ENCODE measurements at regions not wholly inside any gene's neighbourhood (a gene's known extent, or its start where the extent isn't known, plus 50 kb on each side); places are given as distances from the start of the nearest gene placed in this dataset.
"Not testable (repeated sequence)": the region's sequence is repeated elsewhere in the genome, so short reads cannot be mapped to it uniquely, and the experiment has no call there.

- no peak for DNase-seq (ENCODE audit: low read depth)
Measured at GRCh38 chr7:83306502-83306901, 143.8 kb upstream of the PCLO start.

- DNase-seq (ENCODE audit: low read depth), result no peak
Measured at GRCh38 chr7:83305027-83305426, 142.3 kb upstream of the PCLO start.

GRCh38 chr7:83301416-83301815 lies 138.7 kb upstream of the PCLO start:
- DNase-seq (ENCODE audit: low read depth), result no peak

- DNase-seq (ENCODE audit: low read depth), result no peak
Measured at GRCh38 chr7:83290211-83290610, 127.5 kb upstream of the PCLO start.

- no peak for DNase-seq (ENCODE audit: low read depth)
Measured at GRCh38 chr7:83289419-83289993, 126.8 kb upstream of the PCLO start.

GRCh38 chr7:83280671-83281070 lies 118.0 kb upstream of the PCLO start:
- no peak for DNase-seq (ENCODE audit: low read depth)

GRCh38 chr7:83276250-83276649 lies 113.6 kb upstream of the PCLO start:
- no peak for DNase-seq (ENCODE audit: low read depth)

- no peak for DNase-seq (ENCODE audit: low read depth)
Measured at GRCh38 chr7:83273699-83274098, 111.0 kb upstream of the PCLO start.

GRCh38 chr7:83271212-83272099 lies 108.8 kb upstream of the PCLO start:
- DNase-seq (ENCODE audit: low read depth), result peak; percentile 15

GRCh38 chr7:83270407-83270806 lies 107.7 kb upstream of the PCLO start:
- no peak for DNase-seq (ENCODE audit: low read depth)

GRCh38 chr7:83267141-83267631 lies 104.5 kb upstream of the PCLO start:
- DNase-seq (ENCODE audit: low read depth), result peak; percentile 12

GRCh38 chr7:83263442-83264034 lies 100.9 kb upstream of the PCLO start:
- peak; percentile 24 for DNase-seq (ENCODE audit: low read depth)

GRCh38 chr7:83259064-83259463 lies 96.4 kb upstream of the PCLO start:
- no peak for DNase-seq (ENCODE audit: low read depth)

- DNase-seq (ENCODE audit: low read depth), result no peak
Measured at GRCh38 chr7:83248000-83248399, 85.3 kb upstream of the PCLO start.

GRCh38 chr7:83219231-83219630 lies 56.5 kb upstream of the PCLO start:
- DNase-seq (ENCODE audit: low read depth), result not testable (repeated sequence)

- no peak for DNase-seq (ENCODE audit: low read depth)
Measured at GRCh38 chr7:83212883-83213282, 50.2 kb upstream of the PCLO start.

Measured in EH (cell line).